Suprapubic skin (tissue), 4 donors: ENCODE measurements at regions not wholly inside any gene's neighbourhood (a gene's known extent, or its start where the extent isn't known, plus 50 kb on each side); places are given as distances from the start of the nearest gene placed in this dataset.

ENCODE experiments used
- DNase-seq, 2 donors: peaks; one replicate each; pipeline ENCODE4 v3.0.0-alpha.2; 2019; ENCODE audit warnings: low spot score in 2 of 2
- H3K27ac ChIP-seq: fragments of 200-600 bp; sonication (generic); one replicate; pipeline ENCODE4 v1.5.1; 2019
- H3K27me3 ChIP-seq: fragments of 200-600 bp; sonication (generic); one replicate; pipeline ENCODE4 v1.5.1; 2019
- H3K36me3 ChIP-seq: fragments of 200-600 bp; sonication (generic); one replicate; pipeline ENCODE4 v1.5.1; 2019
- H3K4me1 ChIP-seq: fragments of 200-600 bp; sonication (generic); one replicate; pipeline ENCODE4 v1.5.1; 2019
- H3K4me3 ChIP-seq: fragments of 200-600 bp; sonication (generic); one replicate; pipeline ENCODE4 v1.5.1; 2019; ENCODE audit warnings: mild to moderate bottlenecking
- H3K9me3 ChIP-seq: fragments of 200-600 bp; sonication (generic); one replicate; pipeline ENCODE4 v1.5.1; 2019
- CTCF ChIP-seq, 2 donors: fragments of 200-600 bp in 1 of 2; fragments of 450-650 bp in 1 of 2; sonication (generic) in 1 of 2; IDR thresholded peaks; one replicate each; pipeline ENCODE4 v1.5.1; 2016 to 2019; ENCODE audit warnings: antibody characterized with exemption in 2 of 2, mild to moderate bottlenecking in 1 of 2, moderate library complexity in 1 of 2
- EP300 ChIP-seq: sonication (generic); formaldehyde crosslinking; IDR thresholded peaks from one replicate; pipeline ENCODE4 v1.6.1; 2017; ENCODE audit warnings: antibody characterized with exemption
- POLR2A ChIP-seq, 2 donors: fragments of 450-650 bp; IDR thresholded peaks; one replicate each; pipeline ENCODE4 v1.6.1; 2017; ENCODE audit warnings: antibody characterized with exemption in 2 of 2, mild to moderate bottlenecking in 2 of 2, moderate library complexity in 2 of 2
- POLR2AphosphoS5 ChIP-seq, 3 donors: sonication (generic); formaldehyde crosslinking; IDR thresholded peaks; one replicate each; pipeline ENCODE4 v1.6.1; 2017; ENCODE audit warnings: antibody characterized with exemption in 3 of 3
- WGBS: methylation state at CpG from one replicate; pipeline ENCODE4 v1.1.5; 2018; 5-methylcytosine and 5-hydroxymethylcytosine counted together

- WGBS, result 43% methylated on average over 1 of the region's 1 CpG
- Histone ChIP-seq H3K27me3 (no peaks in the 10 kb centered on the region), H3K27ac (no peak overlapping the region), H3K4me3 (no peak overlapping the region), H3K4me1 (no peaks in the 10 kb centered on the region), H3K9me3 (no peaks in the 10 kb centered on the region), H3K36me3 (no peaks in the 10 kb centered on the region)
- no peak for DNase-seq
- TF ChIP-seq CTCF (IDR thresholded peaks at IDR 0.05) (no peak), EP300 (no peak), POLR2AphosphoS5 (IDR thresholded peaks at IDR 0.05) (no peak), POLR2A (IDR thresholded peaks at IDR 0.05) (no peak)
These were observed 298.6 kb upstream of the FAM98A start for GRCh38 chr2:33897741-33898140.

GRCh38 chr2:33893824-33894223 is 294.7 kb upstream of the FAM98A start:
- DNase-seq, result no peak
- Histone ChIP-seq H3K36me3 (no peaks in the 10 kb centered on the region), H3K27me3 (no peaks in the 10 kb centered on the region), H3K4me3 (no peak overlapping the region), H3K27ac (no peak overlapping the region), H3K4me1 (no peaks in the 10 kb centered on the region), H3K9me3 (no peaks in the 10 kb centered on the region)
- WGBS, result 34% methylated on average over 1 of the region's 1 CpG
- no peak for TF ChIP-seq CTCF (IDR thresholded peaks at IDR 0.05)
- no peak for TF ChIP-seq EP300
- TF ChIP-seq POLR2AphosphoS5 (IDR thresholded peaks at IDR 0.05), result no peak
- no peak for TF ChIP-seq POLR2A (IDR thresholded peaks at IDR 0.05)

- Histone ChIP-seq H3K36me3 (no peaks in the 10 kb centered on the region), H3K9me3 (no peaks in the 10 kb centered on the region), H3K27ac (no peak overlapping the region), H3K4me3 (no peak overlapping the region), H3K4me1 (no peaks in the 10 kb centered on the region), H3K27me3 (no peaks in the 10 kb centered on the region)
- TF ChIP-seq POLR2A (IDR thresholded peaks at IDR 0.05) (no peak), EP300 (no peak), CTCF (IDR thresholded peaks at IDR 0.05) (no peak), POLR2AphosphoS5 (IDR thresholded peaks at IDR 0.05) (no peak)
- no peak for DNase-seq
- 25% methylated on average over 4 of the region's 4 CpGs for WGBS
These were observed 292.5 kb upstream of the FAM98A start for GRCh38 chr2:33891616-33892015.

GRCh38 chr2:33890686-33891085 is 291.6 kb upstream of the FAM98A start:
- 95% methylated on average over 6 of the region's 6 CpGs for WGBS

GRCh38 chr2:33877348-33878016 is 278.4 kb upstream of the FAM98A start:
- no peaks in the 10 kb centered on the region for H3K9me3 ChIP-seq
- H3K36me3 ChIP-seq, result no peaks in the 10 kb centered on the region
- H3K4me3 ChIP-seq, result no peak overlapping the region
- TF ChIP-seq EP300 (no peak), POLR2AphosphoS5 (IDR thresholded peaks at IDR 0.05) (no peak), POLR2A (IDR thresholded peaks at IDR 0.05) (no peak), CTCF (IDR thresholded peaks at IDR 0.05) (no peak)
- WGBS, result 77% methylated on average over 6 of the region's 6 CpGs
- no peaks in the 10 kb centered on the region for H3K27me3 ChIP-seq
- no peak for DNase-seq
- H3K27ac ChIP-seq, result no peak overlapping the region
- H3K4me1 ChIP-seq, result no peaks in the 10 kb centered on the region

More at GRCh38 chr2:33890686-33891085, 291.6 kb upstream of the FAM98A start:
- no peaks in the 10 kb centered on the region for H3K9me3 ChIP-seq
- no peak overlapping the region for H3K27ac ChIP-seq
- DNase-seq, result no peak
- H3K27me3 ChIP-seq, result no peaks in the 10 kb centered on the region
- TF ChIP-seq EP300 (no peak), POLR2A (IDR thresholded peaks at IDR 0.05) (no peak), POLR2AphosphoS5 (IDR thresholded peaks at IDR 0.05) (no peak), CTCF (IDR thresholded peaks at IDR 0.05) (no peak)
- H3K4me3 ChIP-seq, result no peak overlapping the region
- H3K4me1 ChIP-seq, result no peaks in the 10 kb centered on the region
- H3K36me3 ChIP-seq, result no peaks in the 10 kb centered on the region
